Activated CD4-positive, alpha-beta T cell treated with anti-CD3 and anti-CD28 coated beads, Interleukin-2, amount 10 ng/mL, durations not matched to agents 24 days and 14 days (primary cell): ENCODE measurements at regions not wholly inside any gene's neighbourhood (a gene's known extent, or its start where the extent isn't known, plus 50 kb on each side); places are given as distances from the start of the nearest gene placed in this dataset.

Source experiments
- DNase-seq: peaks from one replicate; pipeline ENCODE4 v3.0.0; 2022
- H3K27ac Mint-ChIP-seq: one replicate; pipeline ENCODE4 v1.8.0; 2022; ENCODE audit warnings: mild to moderate bottlenecking, mixed read lengths
- H3K27me3 Mint-ChIP-seq: one replicate; pipeline ENCODE4 v1.8.0; 2022; ENCODE audit warnings: mixed read lengths
- H3K36me3 Mint-ChIP-seq: one replicate; pipeline ENCODE4 v1.8.0; 2022; ENCODE audit warnings: low read depth, mild to moderate bottlenecking, mixed read lengths
- H3K4me1 Mint-ChIP-seq: one replicate; pipeline ENCODE4 v1.8.0; 2021; ENCODE audit warnings: mixed read lengths
- H3K4me3 Mint-ChIP-seq: one replicate; pipeline ENCODE4 v1.8.0; 2022; ENCODE audit warnings: mild to moderate bottlenecking, moderate library complexity, mixed read lengths
- H3K9me3 Mint-ChIP-seq: one replicate; pipeline ENCODE4 v1.8.0; 2021; ENCODE audit warnings: mixed read lengths
- intact Hi-C: fragments of 100-400 bp; cut with micrococcal nuclease; formaldehyde crosslinking; loops from one replicate; pipeline ENCODE4 v1.15.1; 2023

DNA sequence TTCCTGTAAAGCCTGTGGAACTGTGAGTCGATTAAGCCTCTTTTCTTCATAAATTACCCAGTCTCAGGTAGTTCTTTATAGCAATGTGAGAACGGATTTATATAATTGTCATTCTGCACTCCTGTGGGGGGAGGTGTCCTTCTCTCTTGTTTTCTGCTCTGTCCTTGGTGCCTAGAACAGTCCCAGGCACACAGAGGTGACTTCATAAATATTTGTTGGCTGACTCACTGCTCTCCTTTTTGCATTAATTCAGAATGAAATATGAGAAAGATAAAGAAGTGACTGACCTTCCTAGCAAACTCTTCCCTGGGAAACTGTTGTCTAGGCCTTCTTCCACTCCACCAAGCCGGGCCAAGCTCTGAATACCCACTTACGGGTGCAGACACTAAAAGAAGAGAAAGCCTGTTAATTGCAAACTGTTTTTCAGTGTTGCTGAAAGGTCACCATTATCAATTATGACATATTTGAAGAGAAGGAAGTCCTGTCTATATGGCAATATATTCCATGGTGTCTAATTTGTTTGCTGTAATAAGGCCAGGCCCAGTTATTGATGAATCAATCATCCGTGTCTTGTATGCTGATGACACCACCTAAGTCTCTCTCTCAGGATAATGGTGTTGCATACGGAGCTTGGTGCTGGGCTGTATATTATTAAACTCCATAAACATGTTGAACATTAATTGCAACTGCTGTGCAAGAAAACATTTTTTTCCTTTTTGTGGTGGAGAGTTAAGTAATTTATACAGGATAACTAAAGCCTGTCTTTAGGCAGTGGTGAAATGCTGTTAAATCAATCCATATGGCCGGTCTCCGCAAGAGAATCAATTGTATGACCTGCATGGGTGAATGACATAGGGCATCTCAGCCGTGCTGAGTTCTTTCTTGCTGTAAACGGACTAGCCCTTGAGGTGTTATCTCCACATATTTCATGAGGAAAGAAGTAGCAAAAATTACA is 567.5 kb downstream of the SLC4A3 start:
- Mint-ChIP-seq H3K4me3 (no peak overlapping the region), H3K36me3 (no peaks in the 10 kb centered on the region), H3K9me3 (peaks cover 6% of the 10 kb centered on the region), H3K27ac (no peak overlapping the region), H3K27me3 (no peaks in the 10 kb centered on the region), H3K4me1 (no peaks in the 10 kb centered on the region)
- DNase-seq, result no peak
- intact Hi-C loops, result no loop called here

DNA sequence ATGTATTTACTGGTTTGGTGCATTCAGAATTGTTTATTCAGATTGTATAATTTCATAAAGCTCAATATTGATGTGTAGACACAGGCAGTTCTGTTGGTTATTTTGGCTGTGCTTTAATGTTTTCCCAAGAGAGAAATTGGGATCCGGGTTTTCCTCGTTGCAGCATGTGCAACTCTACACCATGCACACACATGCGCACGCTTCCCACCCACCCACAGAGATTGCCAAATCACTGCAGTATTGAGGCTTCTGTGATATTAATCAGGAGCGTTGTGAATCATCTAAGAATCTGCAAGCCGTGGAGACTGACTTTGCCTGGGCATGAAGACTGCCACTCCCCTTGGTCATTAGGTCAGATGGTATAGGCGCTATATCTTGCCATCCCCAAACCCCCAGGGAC is 571.5 kb downstream of the SLC4A3 start:
- no peaks in the 10 kb centered on the region for H3K27me3 Mint-ChIP-seq
- peaks cover 6% of the 10 kb centered on the region for H3K9me3 Mint-ChIP-seq
- H3K36me3 Mint-ChIP-seq, result no peaks in the 10 kb centered on the region
- no peak for DNase-seq
- H3K4me1 Mint-ChIP-seq, result no peaks in the 10 kb centered on the region
- H3K4me3 Mint-ChIP-seq, result no peak overlapping the region
- no peak overlapping the region for H3K27ac Mint-ChIP-seq
- intact Hi-C loops, result no loop called here

DNA sequence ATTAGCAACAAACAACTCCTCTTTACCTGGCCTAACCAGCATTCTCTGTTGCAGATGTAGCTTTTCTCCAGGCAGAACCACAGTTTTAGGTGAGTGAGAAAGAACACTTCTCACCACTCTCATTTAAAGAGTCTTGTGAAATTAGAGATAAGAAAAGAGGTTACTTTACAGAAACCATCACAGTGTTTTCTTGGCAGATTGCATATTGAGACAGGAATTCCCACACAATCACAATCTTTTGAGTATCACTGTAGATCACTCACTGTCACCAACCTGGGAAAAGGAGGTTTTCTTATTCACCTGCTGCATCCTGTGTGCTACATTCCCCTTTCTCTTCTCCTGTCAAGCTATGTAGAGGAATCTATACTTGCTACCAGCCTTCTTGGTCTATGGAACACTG is 574.6 kb downstream of the SLC4A3 start:
- H3K9me3 Mint-ChIP-seq, result no peaks in the 10 kb centered on the region
- H3K27me3 Mint-ChIP-seq, result no peaks in the 10 kb centered on the region
- H3K27ac Mint-ChIP-seq, result no peak overlapping the region
- intact Hi-C loops, result no loop called here
- DNase-seq, result no peak
- no peak overlapping the region for H3K4me3 Mint-ChIP-seq
- H3K36me3 Mint-ChIP-seq, result no peaks in the 10 kb centered on the region
- no peaks in the 10 kb centered on the region for H3K4me1 Mint-ChIP-seq

DNA sequence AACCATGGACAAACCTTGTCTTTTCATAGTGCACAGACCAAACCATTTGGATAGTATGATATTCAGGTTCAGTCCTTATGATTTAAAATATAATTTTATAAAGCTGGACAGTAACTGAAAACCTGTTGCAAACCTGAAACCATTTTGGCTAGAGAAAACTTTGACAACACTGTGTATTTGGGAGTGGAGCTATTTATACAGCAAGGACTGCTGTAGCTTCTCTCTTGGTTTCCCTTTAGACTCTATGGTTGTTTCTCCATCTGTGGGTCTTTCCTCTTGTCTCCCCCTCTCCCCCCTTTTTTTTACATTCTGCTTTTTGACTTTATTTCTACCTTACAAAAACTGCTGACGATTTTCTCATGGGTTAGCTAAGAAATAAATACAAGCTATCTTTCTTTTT is 581.7 kb downstream of the SLC4A3 start:
- H3K9me3 Mint-ChIP-seq, result no peaks in the 10 kb centered on the region
- no peak for DNase-seq
- no peaks in the 10 kb centered on the region for H3K4me1 Mint-ChIP-seq
- no peaks in the 10 kb centered on the region for H3K27me3 Mint-ChIP-seq
- intact Hi-C loops, result no loop called here
- H3K4me3 Mint-ChIP-seq, result no peak overlapping the region
- no peak overlapping the region for H3K27ac Mint-ChIP-seq
- no peaks in the 10 kb centered on the region for H3K36me3 Mint-ChIP-seq

GRCh38 chr2:220209751-220210150 is 582.3 kb downstream of the SLC4A3 start:
- intact Hi-C loops, result no loop called here
- Mint-ChIP-seq H3K27ac (no peak overlapping the region), H3K9me3 (no peaks in the 10 kb centered on the region), H3K4me3 (no peak overlapping the region), H3K4me1 (no peaks in the 10 kb centered on the region), H3K36me3 (no peaks in the 10 kb centered on the region), H3K27me3 (no peaks in the 10 kb centered on the region)
- DNase-seq, result no peak

GRCh38 chr2:220212296-220213080 is 585.1 kb downstream of the SLC4A3 start:
- no peaks in the 10 kb centered on the region for H3K9me3 Mint-ChIP-seq
- no peaks in the 10 kb centered on the region for H3K4me1 Mint-ChIP-seq
- no peaks in the 10 kb centered on the region for H3K36me3 Mint-ChIP-seq
- H3K27me3 Mint-ChIP-seq, result no peaks in the 10 kb centered on the region
- DNase-seq, result no peak
- intact Hi-C loops, result no loop called here
- H3K27ac Mint-ChIP-seq, result no peak overlapping the region
- H3K4me3 Mint-ChIP-seq, result no peak overlapping the region

- Mint-ChIP-seq H3K9me3 (no peaks in the 10 kb centered on the region), H3K36me3 (no peaks in the 10 kb centered on the region), H3K4me3 (no peak overlapping the region), H3K27me3 (no peaks in the 10 kb centered on the region), H3K4me1 (no peaks in the 10 kb centered on the region), H3K27ac (no peak overlapping the region)
- DNase-seq, result no peak
- intact Hi-C loops, result no loop called here
Observed at GRCh38 chr2:220215785-220216184, 588.4 kb downstream of the SLC4A3 start.

GRCh38 chr2:220219371-220219770 is 591.9 kb downstream of the SLC4A3 start:
- Mint-ChIP-seq H3K27ac (no peak overlapping the region), H3K36me3 (no peaks in the 10 kb centered on the region), H3K27me3 (no peaks in the 10 kb centered on the region), H3K9me3 (no peaks in the 10 kb centered on the region), H3K4me1 (no peaks in the 10 kb centered on the region), H3K4me3 (no peak overlapping the region)
- intact Hi-C loops, result no loop called here
- no peak for DNase-seq

- no peak overlapping the region for H3K4me3 Mint-ChIP-seq
- H3K4me1 Mint-ChIP-seq, result no peaks in the 10 kb centered on the region
- no peak overlapping the region for H3K27ac Mint-ChIP-seq
- H3K36me3 Mint-ChIP-seq, result no peaks in the 10 kb centered on the region
- no peaks in the 10 kb centered on the region for H3K27me3 Mint-ChIP-seq
- DNase-seq, result no peak
- intact Hi-C loops, result no loop called here
- H3K9me3 Mint-ChIP-seq, result no peaks in the 10 kb centered on the region
Observed at GRCh38 chr2:220220009-220220408, 592.6 kb downstream of the SLC4A3 start.

- DNase-seq, result no peak
- Mint-ChIP-seq H3K27me3 (no peaks in the 10 kb centered on the region), H3K9me3 (no peaks in the 10 kb centered on the region), H3K4me3 (no peak overlapping the region), H3K4me1 (no peaks in the 10 kb centered on the region), H3K27ac (no peak overlapping the region), H3K36me3 (no peaks in the 10 kb centered on the region)
- intact Hi-C loops, result no loop called here
Observed at GRCh38 chr2:220221992-220222391, 594.6 kb downstream of the SLC4A3 start.

DNA sequence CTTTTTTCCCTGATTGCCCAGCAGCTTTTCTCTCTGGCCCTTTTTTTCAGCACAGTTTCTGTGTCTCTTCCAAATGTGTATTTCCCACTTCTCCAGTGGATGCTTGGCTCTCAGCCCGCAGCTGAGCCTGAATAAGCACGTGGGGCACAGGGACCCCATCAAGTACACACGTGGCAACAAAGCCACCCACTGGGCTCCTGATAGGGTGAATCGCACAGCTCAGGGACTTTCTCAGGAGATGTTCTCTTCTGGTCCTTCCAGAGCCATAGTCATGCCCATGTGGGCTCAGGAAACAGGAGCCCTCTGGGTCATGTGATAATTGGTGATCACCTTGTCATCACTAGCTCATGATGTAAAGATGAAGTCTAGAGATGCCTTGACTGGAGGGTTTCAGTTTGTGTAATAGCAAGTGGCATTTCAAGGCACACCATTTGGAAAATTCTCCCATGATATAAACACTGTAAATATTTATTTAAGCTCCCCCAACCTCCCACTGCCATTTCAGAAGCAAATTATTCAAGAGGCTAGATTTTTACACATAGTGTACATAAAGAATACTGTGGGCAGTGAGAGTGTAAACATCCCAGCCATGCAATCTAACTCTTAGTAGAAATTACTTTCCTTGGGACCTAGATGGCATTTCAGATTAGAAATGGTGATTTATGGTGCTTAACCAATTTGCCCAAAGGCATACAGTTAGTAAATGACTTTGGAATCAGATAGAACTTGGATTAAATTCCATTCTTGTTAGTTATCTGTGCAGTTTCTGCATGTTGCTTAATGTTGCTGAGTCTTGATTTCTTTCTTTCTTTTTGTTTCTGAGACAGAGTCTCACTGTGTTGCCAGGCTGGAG is 597.5 kb downstream of the SLC4A3 start:
- Mint-ChIP-seq H3K27ac (no peak overlapping the region), H3K4me3 (no peak overlapping the region), H3K27me3 (no peaks in the 10 kb centered on the region), H3K9me3 (no peaks in the 10 kb centered on the region), H3K36me3 (no peaks in the 10 kb centered on the region), H3K4me1 (no peaks in the 10 kb centered on the region)
- intact Hi-C loops, result no loop called here
- DNase-seq, result no peak

DNA sequence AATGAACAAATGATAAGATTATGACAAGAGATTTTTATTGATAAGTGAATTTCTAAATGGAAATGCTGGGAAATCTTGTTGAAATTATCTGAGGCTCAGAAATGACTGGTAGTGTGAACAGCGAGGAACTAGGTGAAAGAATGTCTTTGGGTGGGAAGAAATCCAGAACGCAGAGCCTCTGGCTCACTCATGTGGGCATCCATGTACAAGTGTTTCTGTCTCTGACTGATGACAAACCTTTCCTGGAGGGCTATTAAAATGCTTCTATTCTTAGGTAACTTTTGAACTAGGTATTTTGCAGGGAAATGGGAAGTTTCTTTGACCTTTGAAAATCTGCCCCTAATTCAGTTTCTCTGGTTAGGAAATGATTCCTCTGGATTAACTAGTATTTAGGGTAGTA is 598.6 kb downstream of the SLC4A3 start:
- H3K4me1 Mint-ChIP-seq, result no peaks in the 10 kb centered on the region
- H3K36me3 Mint-ChIP-seq, result no peaks in the 10 kb centered on the region
- intact Hi-C loops, result no loop called here
- no peak for DNase-seq
- no peak overlapping the region for H3K27ac Mint-ChIP-seq
- H3K9me3 Mint-ChIP-seq, result no peaks in the 10 kb centered on the region
- no peak overlapping the region for H3K4me3 Mint-ChIP-seq
- H3K27me3 Mint-ChIP-seq, result no peaks in the 10 kb centered on the region

- no peak for DNase-seq
- H3K27ac Mint-ChIP-seq, result no peak overlapping the region
- H3K27me3 Mint-ChIP-seq, result no peaks in the 10 kb centered on the region
- H3K36me3 Mint-ChIP-seq, result no peaks in the 10 kb centered on the region
- no peaks in the 10 kb centered on the region for H3K9me3 Mint-ChIP-seq
- H3K4me1 Mint-ChIP-seq, result no peaks in the 10 kb centered on the region
- intact Hi-C loops, result no loop called here
- no peak overlapping the region for H3K4me3 Mint-ChIP-seq
Observed at GRCh38 chr2:220226546-220226945, 599.1 kb downstream of the SLC4A3 start.
